H1 (cell line): ENCODE measurements at regions not wholly inside any gene's neighbourhood (a gene's known extent, or its start where the extent isn't known, plus 50 kb on each side); places are given as distances from the start of the nearest gene placed in this dataset.
"Not testable (repeated sequence)": the region's sequence is repeated elsewhere in the genome, so short reads cannot be mapped to it uniquely, and the experiment has no call there.

Experiments used
- CTCF ChIA-PET: fragments of 300-600 bp; sonication (Branson Sonifier 250); formaldehyde crosslinking; loops from one replicate; lab custom pipeline; 2021; ENCODE audit not compliant: partially characterized antibody; lab: Charles Lee
- POLR2A ChIA-PET: fragments of 300-600 bp; sonication (Branson Sonifier 250); formaldehyde crosslinking; loops from one replicate; lab custom pipeline; 2021; ENCODE audit warnings: inconsistent platforms; ENCODE audit not compliant: partially characterized antibody; lab: Charles Lee
- DNase-seq, 2 experiments: peaks; one replicate each; pipeline versions ENCODE4 v3.0.0 to v3.0.0-alpha.2; 2010 to 2022; ENCODE audit warnings: low spot score in 2 of 2, low read depth in 1 of 2, mixed read lengths in 1 of 2
- FAIRE-seq: peaks from 2 replicates; lab custom pipeline; 2011; peaks lifted over from hg19 to GRCh38; lab: Jason Lieb, UNC
- H2AFZ ChIP-seq: 2 replicates; pipeline ENCODE4 v1.8.1; 2012; ENCODE audit warnings: low read length, inconsistent platforms
- H2AK5ac ChIP-seq: 2 replicates; pipeline ENCODE4 v1.6.1; 2013; ENCODE audit warnings: low read depth, low read length
- H2BK120ac ChIP-seq: replicated peaks from 2 replicates; pipeline ENCODE3; 2013; ENCODE audit warnings: low read depth, low read length, inconsistent platforms
- H2BK12ac ChIP-seq: 2 replicates; pipeline ENCODE4 v1.6.1; 2013; ENCODE audit warnings: low read depth, low read length
- H2BK15ac ChIP-seq: 2 replicates; pipeline ENCODE4 v1.6.1; 2013; ENCODE audit warnings: low read length
- H2BK20ac ChIP-seq: 2 replicates; pipeline ENCODE4 v1.6.1; 2013; ENCODE audit warnings: low read length
- H2BK5ac ChIP-seq: 2 replicates; pipeline ENCODE4 v1.6.1; 2013; ENCODE audit warnings: low read depth, low read length
- H3K14ac ChIP-seq: 2 replicates; pipeline ENCODE4 v1.6.1; 2013; ENCODE audit warnings: inconsistent platforms; ENCODE audit not compliant: insufficient read length
- H3K18ac ChIP-seq: 2 replicates; pipeline ENCODE4 v1.6.1; 2013; ENCODE audit warnings: low read length; ENCODE audit errors: extremely low read depth
- H3K23ac ChIP-seq: 2 replicates; pipeline ENCODE4 v1.6.1; 2013; ENCODE audit warnings: inconsistent platforms; ENCODE audit not compliant: insufficient read length
- H3K23me2 ChIP-seq: 2 replicates; pipeline ENCODE4 v1.6.1; 2013; ENCODE audit warnings: low read depth, low read length
- H3K27ac ChIP-seq: 2 replicates; pipeline ENCODE4 v1.6.1; 2011; ENCODE audit warnings: low read depth, low read length, inconsistent platforms
- H3K27me3 ChIP-seq, 4 experiments: replicated peaks in 1 of 4; 1 replicate in 1 of 4; 2 replicates in 3 of 4; pipeline versions ENCODE4 v1.6.1 to v1.8.1; 2011 to 2013; ENCODE audit warnings: low read length in 3 of 4, mild to moderate bottlenecking in 3 of 4, inconsistent platforms in 2 of 4, mixed read lengths in 2 of 4, moderate library complexity in 1 of 4; ENCODE audit not compliant: control insufficient read depth in 3 of 4, insufficient read depth in 3 of 4; ENCODE audit errors: extremely low read depth in 1 of 4
- H3K36me3 ChIP-seq, 4 experiments: 2 replicates each; pipeline versions ENCODE4 v1.6.1 to v1.8.1; 2011 to 2013; ENCODE audit warnings: mild to moderate bottlenecking in 4 of 4, low read length in 3 of 4, moderate library complexity in 2 of 4, control low read depth in 1 of 4, inconsistent platforms in 1 of 4; ENCODE audit not compliant: insufficient read depth in 4 of 4, control insufficient read depth in 2 of 4
- H3K4ac ChIP-seq: replicated peaks from 2 replicates; pipeline ENCODE3; 2013; ENCODE audit warnings: low read length, low read depth, mixed read lengths, inconsistent platforms; ENCODE audit not compliant: insufficient read length
- H3K4me1 ChIP-seq, 4 experiments: replicated peaks in 1 of 4; 1 replicate in 1 of 4; 2 replicates in 3 of 4; pipeline versions ENCODE4 v1.6.1 to v1.8.1; 2011 to 2013; ENCODE audit warnings: low read length in 3 of 4, inconsistent platforms in 2 of 4, mixed read lengths in 1 of 4; ENCODE audit not compliant: insufficient read depth in 4 of 4, control insufficient read depth in 3 of 4
- H3K4me2 ChIP-seq, 2 experiments: 2 replicates each; pipeline versions ENCODE4 v1.6.1 to v1.8.1; 2011 to 2013; ENCODE audit warnings: low read depth in 2 of 2, low read length in 2 of 2, control low read depth in 1 of 2, inconsistent platforms in 1 of 2, mild to moderate bottlenecking in 1 of 2; ENCODE audit not compliant: insufficient read depth in 1 of 2
- H3K4me3 ChIP-seq, 4 experiments: fragments of 200-600, 300-600 bp in 1 of 4; sonication (generic), shearing (Covaris generic), sonication (Bioruptor Twin) in 1 of 4; 2 replicates each; pipeline versions ENCODE4 v1.5.1 to v1.8.1; 2011 to 2016; ENCODE audit warnings: low read length in 4 of 4, low read depth in 3 of 4, control low read depth in 2 of 4, inconsistent platforms in 2 of 4, mild to moderate bottlenecking in 2 of 4, mixed read lengths in 1 of 4, moderate library complexity in 1 of 4; ENCODE audit not compliant: insufficient read depth in 2 of 4; ENCODE audit errors: extremely low read depth in 1 of 4
- H3K56ac ChIP-seq: replicated peaks from 2 replicates; pipeline ENCODE3; 2013; ENCODE audit warnings: low read depth, mild to moderate bottlenecking, mixed read lengths, low read length, inconsistent platforms; ENCODE audit not compliant: insufficient read length
- H3K79me1 ChIP-seq: 2 replicates; pipeline ENCODE4 v1.6.1; 2013; ENCODE audit warnings: low read depth, low read length, control low read depth
- H3K79me2 ChIP-seq, 2 experiments: 2 replicates each; pipeline versions ENCODE4 v1.6.1 to v1.8.1; 2012 to 2013; ENCODE audit warnings: low read length in 2 of 2, mild to moderate bottlenecking in 2 of 2, inconsistent platforms in 1 of 2; ENCODE audit not compliant: insufficient read depth in 2 of 2, control insufficient read depth in 1 of 2
- H3K9ac ChIP-seq, 4 experiments: replicated peaks in 1 of 4; 1 replicate in 1 of 4; 2 replicates in 3 of 4; pipeline versions ENCODE4 v1.6.1 to v1.8.1; 2011 to 2013; ENCODE audit warnings: low read depth in 3 of 4, low read length in 3 of 4, control low read depth in 2 of 4, mild to moderate bottlenecking in 2 of 4, moderate library complexity in 2 of 4, inconsistent platforms in 1 of 4; ENCODE audit errors: extremely low read depth in 1 of 4
- H3K9me3 ChIP-seq, 2 experiments: 2 replicates each; pipeline versions ENCODE4 v1.6.1 to v1.8.1; 2012 to 2013; ENCODE audit warnings: mild to moderate bottlenecking in 2 of 2, moderate library complexity in 2 of 2, control low read depth in 1 of 2, inconsistent platforms in 1 of 2, low read depth in 1 of 2, low read length in 1 of 2, mixed read lengths in 1 of 2; ENCODE audit not compliant: insufficient read depth in 2 of 2
- H4K20me1 ChIP-seq, 2 experiments: replicated peaks in 1 of 2; 2 replicates each; pipeline versions ENCODE3 to v1.8.1; 2011 to 2013; ENCODE audit warnings: inconsistent platforms in 2 of 2, low read length in 2 of 2, mild to moderate bottlenecking in 1 of 2; ENCODE audit not compliant: insufficient read depth in 2 of 2, control insufficient read depth in 1 of 2
- H4K5ac ChIP-seq: 2 replicates; pipeline ENCODE4 v1.6.1; 2013; ENCODE audit warnings: low read length, low read depth, mixed read lengths, inconsistent platforms; ENCODE audit not compliant: insufficient read length
- H4K8ac ChIP-seq: 2 replicates; pipeline ENCODE4 v1.8.0; 2013; ENCODE audit warnings: mild to moderate bottlenecking, moderate library complexity, low read length, inconsistent platforms; ENCODE audit not compliant: insufficient read depth; ENCODE audit errors: extremely low read depth
- H4K91ac ChIP-seq: replicated peaks from 2 replicates; pipeline ENCODE3; 2013; ENCODE audit warnings: low read length, mixed read lengths, inconsistent platforms; ENCODE audit not compliant: insufficient read length
- WGBS, 2 experiments: shearing (Covaris generic) in 1 of 2; methylation state at CpG; one replicate each; pipeline versions ENCODE4 v1.1.6 to v1.1.7; 2013 to 2015; ENCODE audit warnings: low lambda C conversion rate in 2 of 2, mixed read lengths in 2 of 2, inconsistent platforms in 1 of 2, low coverage in 1 of 2, missing lambda C conversion rate in 1 of 2; ENCODE audit not compliant: insufficient replicate concordance in 2 of 2, insufficient coverage in 1 of 2, insufficient read length in 1 of 2; ENCODE audit errors: extremely low coverage in 1 of 2, missing lambda C conversion rate in 1 of 2; 5-methylcytosine and 5-hydroxymethylcytosine counted together

DNA sequence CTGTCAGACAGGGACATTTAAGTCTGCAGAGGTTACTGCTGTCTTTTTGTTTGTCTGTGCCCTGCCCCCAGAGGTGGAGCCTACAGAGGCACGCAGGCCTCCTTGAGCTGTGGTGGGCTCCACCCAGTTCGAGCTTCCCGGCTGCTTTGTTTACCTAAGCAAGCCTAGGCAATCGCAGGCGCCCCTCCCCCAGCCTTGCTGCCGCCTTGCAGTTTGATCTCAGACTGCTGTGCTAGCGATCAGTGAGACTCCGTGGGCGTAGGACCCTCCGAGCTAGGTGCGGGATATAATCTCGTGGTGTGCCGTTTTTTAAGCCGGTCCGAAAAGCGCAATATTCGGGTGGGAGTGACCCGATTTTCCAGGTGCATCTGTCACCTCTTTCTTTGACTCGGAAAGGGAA is 193.9 kb downstream of the RMST start:
- H2AFZ ChIP-seq, H3K18ac ChIP-seq, H3K27me3 ChIP-seq, H3K4ac ChIP-seq, H3K4me3 ChIP-seq, H2AK5ac ChIP-seq, H3K79me1 ChIP-seq, H3K36me3 ChIP-seq, H3K56ac ChIP-seq, FAIRE-seq, H4K20me1 ChIP-seq, H3K4me2 ChIP-seq, H3K79me2 ChIP-seq, H3K4me1 ChIP-seq, H2BK120ac ChIP-seq, H2BK12ac ChIP-seq, H2BK20ac ChIP-seq, H4K91ac ChIP-seq, POLR2A ChIA-PET, H4K8ac ChIP-seq, H4K5ac ChIP-seq, H2BK15ac ChIP-seq, H3K14ac ChIP-seq, H3K9ac ChIP-seq, H3K23me2 ChIP-seq, H3K27ac ChIP-seq, H2BK5ac ChIP-seq, H3K23ac ChIP-seq: not testable (repeated sequence)
- peak in 1 of 2 experiments; percentile 51 for DNase-seq
- WGBS, 2 experiments: 74% methylated on average over 7 of the region's 19 CpGs; no CpG with 5 or more reads in 1 of the 2 experiments
- peaks cover 4 to 10% of the 10 kb centered on the region in 2 experiments; a peak in 2 of 4 replicates for H3K9me3 ChIP-seq
- CTCF ChIA-PET: interaction anchor here (1.0 kb wide), 1 partner anchor 347 kb away, joined by 3 read pairs; no protein-coding TSS in a partner anchor
